ENCODE measurements at regions not wholly inside any gene's neighbourhood (a gene's known extent, or its start where the extent isn't known, plus 50 kb on each side); places are given as distances from the start of the nearest gene placed in this dataset.

DNA sequence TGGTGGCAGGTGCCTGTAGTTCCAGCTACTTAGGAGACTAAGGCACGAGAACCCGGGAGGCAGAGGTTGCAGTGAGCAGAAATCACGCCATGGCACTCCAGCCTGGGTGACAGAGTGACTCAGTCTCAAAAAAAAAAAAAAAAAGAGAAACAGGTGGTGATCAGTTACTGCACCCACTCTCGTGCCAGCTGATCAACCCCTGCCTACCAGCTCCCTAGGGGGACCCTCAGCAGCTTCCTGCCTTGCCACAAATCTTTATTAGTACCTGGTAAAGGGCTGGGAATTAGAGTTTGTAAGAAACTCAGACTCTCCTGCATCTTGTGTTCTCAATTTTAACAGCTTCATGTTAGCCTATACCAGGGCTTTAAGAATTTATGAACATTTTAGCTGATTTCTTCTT lies 914.9 kb downstream of the EFNA5 start:
- no peaks in the 10 kb centered on the region for H3K36me3 ChIP-seq (ENCODE audit: control insufficient read depth in 2 of 2, insufficient read depth in 1 of 2, low read length in 2 of 2)
- TF ChIP-seq ZNF555 (tag by site-specific recombination; conservative IDR thresholded peaks at IDR 0.05) (no peak), GLIS1 (tag by site-specific recombination; IDR thresholded peaks at IDR 0.05) (no peak), ZNF549 (tag by site-specific recombination; IDR thresholded peaks at IDR 0.05) (no peak), ZBTB17 (tag by site-specific recombination; IDR thresholded peaks at IDR 0.05) (no peak), HOXC10 (CRISPR knock-in tag; IDR thresholded peaks at IDR 0.05) (no peak), GFI1B (tag by site-specific recombination; IDR thresholded peaks at IDR 0.05) (no peak), ZNF544 (tag by site-specific recombination; IDR thresholded peaks at IDR 0.05) (no peak), ZNF776 (tag by site-specific recombination; IDR thresholded peaks at IDR 0.05; ENCODE audit: borderline replicate concordance) (no peak), ZNF664 (tag by site-specific recombination; IDR thresholded peaks at IDR 0.05) (no peak)
- TF ChIP-seq, protein P1, sequence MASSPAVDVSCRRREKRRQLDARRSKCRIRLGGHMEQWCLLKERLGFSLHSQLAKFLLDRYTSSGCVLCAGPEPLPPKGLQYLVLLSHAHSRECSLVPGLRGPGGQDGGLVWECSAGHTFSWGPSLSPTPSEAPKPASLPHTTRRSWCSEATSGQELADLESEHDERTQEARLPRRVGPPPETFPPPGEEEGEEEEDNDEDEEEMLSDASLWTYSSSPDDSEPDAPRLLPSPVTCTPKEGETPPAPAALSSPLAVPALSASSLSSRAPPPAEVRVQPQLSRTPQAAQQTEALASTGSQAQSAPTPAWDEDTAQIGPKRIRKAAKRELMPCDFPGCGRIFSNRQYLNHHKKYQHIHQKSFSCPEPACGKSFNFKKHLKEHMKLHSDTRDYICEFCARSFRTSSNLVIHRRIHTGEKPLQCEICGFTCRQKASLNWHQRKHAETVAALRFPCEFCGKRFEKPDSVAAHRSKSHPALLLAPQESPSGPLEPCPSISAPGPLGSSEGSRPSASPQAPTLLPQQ (tag by site-specific recombination; IDR thresholded peaks at IDR 0.05) = no peak
- TF ChIP-seq, protein P2, sequence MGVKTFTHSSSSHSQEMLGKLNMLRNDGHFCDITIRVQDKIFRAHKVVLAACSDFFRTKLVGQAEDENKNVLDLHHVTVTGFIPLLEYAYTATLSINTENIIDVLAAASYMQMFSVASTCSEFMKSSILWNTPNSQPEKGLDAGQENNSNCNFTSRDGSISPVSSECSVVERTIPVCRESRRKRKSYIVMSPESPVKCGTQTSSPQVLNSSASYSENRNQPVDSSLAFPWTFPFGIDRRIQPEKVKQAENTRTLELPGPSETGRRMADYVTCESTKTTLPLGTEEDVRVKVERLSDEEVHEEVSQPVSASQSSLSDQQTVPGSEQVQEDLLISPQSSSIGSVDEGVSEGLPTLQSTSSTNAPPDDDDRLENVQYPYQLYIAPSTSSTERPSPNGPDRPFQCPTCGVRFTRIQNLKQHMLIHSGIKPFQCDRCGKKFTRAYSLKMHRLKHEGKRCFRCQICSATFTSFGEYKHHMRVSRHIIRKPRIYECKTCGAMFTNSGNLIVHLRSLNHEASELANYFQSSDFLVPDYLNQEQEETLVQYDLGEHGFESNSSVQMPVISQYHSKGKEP (tag by site-specific recombination; IDR thresholded peaks at IDR 0.05) = no peak
- TF ChIP-seq, protein P3, sequence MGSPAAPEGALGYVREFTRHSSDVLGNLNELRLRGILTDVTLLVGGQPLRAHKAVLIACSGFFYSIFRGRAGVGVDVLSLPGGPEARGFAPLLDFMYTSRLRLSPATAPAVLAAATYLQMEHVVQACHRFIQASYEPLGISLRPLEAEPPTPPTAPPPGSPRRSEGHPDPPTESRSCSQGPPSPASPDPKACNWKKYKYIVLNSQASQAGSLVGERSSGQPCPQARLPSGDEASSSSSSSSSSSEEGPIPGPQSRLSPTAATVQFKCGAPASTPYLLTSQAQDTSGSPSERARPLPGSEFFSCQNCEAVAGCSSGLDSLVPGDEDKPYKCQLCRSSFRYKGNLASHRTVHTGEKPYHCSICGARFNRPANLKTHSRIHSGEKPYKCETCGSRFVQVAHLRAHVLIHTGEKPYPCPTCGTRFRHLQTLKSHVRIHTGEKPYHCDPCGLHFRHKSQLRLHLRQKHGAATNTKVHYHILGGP (tag by site-specific recombination; IDR thresholded peaks at IDR 0.05) = no peak
- no peaks in the 10 kb centered on the region for H3K9me3 ChIP-seq (ENCODE audit: control insufficient read depth, insufficient read depth, low read depth, low read length)
- ChIA-PET POLR2A (no interaction called here), CTCF (no interaction called here)
- H3K4me1 ChIP-seq (ENCODE audit: control insufficient read depth, insufficient read depth, low read length) = no peaks in the 10 kb centered on the region
- H3K4me3 ChIP-seq (ENCODE audit: low read depth, low read length) = no peak overlapping the region
- H3K27ac ChIP-seq (ENCODE audit: extremely low read depth, low read depth, low read length) = no peak overlapping the region

DNA sequence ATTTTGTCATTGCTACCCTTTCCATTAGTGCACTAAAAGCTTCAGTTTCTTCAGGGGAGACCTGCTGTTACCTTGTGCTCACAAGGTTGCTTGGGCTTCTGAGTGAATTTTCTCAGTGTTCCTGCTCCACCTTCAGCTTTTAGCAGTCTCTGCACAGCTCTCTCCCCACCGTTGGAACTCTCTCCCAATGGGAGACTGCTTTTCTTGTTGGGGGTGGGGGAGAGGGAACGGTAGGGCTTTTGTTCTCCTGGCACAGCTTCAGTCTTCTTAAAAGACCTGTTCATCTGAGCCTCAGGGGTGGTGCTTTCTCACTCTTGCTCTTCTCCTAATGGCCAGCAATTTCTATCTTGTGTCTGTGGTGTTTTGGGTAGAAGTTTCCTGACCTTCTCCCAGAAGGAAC lies 915.7 kb downstream of the EFNA5 start:
- H3K36me3 ChIP-seq (ENCODE audit: control insufficient read depth in 2 of 2, insufficient read depth in 1 of 2, low read length in 2 of 2) = no peaks in the 10 kb centered on the region
- POLR2A ChIA-PET = no interaction called here
- H3K4me3 ChIP-seq (ENCODE audit: low read depth, low read length) = no peak overlapping the region
- TF ChIP-seq ZBTB48 (tag by site-specific recombination; IDR thresholded peaks at IDR 0.05) (no peak), ZNF664 (tag by site-specific recombination; IDR thresholded peaks at IDR 0.05) (no peak), ZNF530 (tag by site-specific recombination; IDR thresholded peaks at IDR 0.05; ENCODE audit: low read depth) (no peak), ZBTB17 (tag by site-specific recombination; IDR thresholded peaks at IDR 0.05) (no peak), ZNF211 (tag by site-specific recombination; IDR thresholded peaks at IDR 0.05; ENCODE audit: low read depth) (no peak), ZSCAN23 (tag by site-specific recombination; IDR thresholded peaks at IDR 0.05) (no peak), ZNF292 (tag by site-specific recombination; IDR thresholded peaks at IDR 0.05; ENCODE audit: borderline replicate concordance, low read depth) (no peak), ZFP3 (tag by site-specific recombination; IDR thresholded peaks at IDR 0.05; ENCODE audit: low read depth) (no peak), GLI2 (tag by site-specific recombination; IDR thresholded peaks at IDR 0.05; ENCODE audit: borderline replicate concordance, low read depth) (no peak), ZNF837 (tag by site-specific recombination; IDR thresholded peaks at IDR 0.05) (no peak), GLIS2 (tag by site-specific recombination; IDR thresholded peaks at IDR 0.05) (no peak)
- CTCF ChIA-PET = no interaction called here
- H3K9me3 ChIP-seq (ENCODE audit: control insufficient read depth, insufficient read depth, low read depth, low read length) = no peaks in the 10 kb centered on the region
- no peaks in the 10 kb centered on the region for H3K4me1 ChIP-seq (ENCODE audit: control insufficient read depth, insufficient read depth, low read length)
- H3K27ac ChIP-seq (ENCODE audit: extremely low read depth, low read depth, low read length) = no peak overlapping the region

Data from HEK293 (cell line).